GM18870 (cell line): ENCODE measurements at regions not wholly inside any gene's neighbourhood (a gene's known extent, or its start where the extent isn't known, plus 50 kb on each side); places are given as distances from the start of the nearest gene placed in this dataset.
A peak's percentile ranks its signal among the peaks of the same experiment; 100 is the strongest.

Experiments used
- ATAC-seq: cut with Tn5 transposase; IDR thresholded peaks from one replicate; pipeline ENCODE4 v1.9.1; 2021; ENCODE audit warnings: moderate library complexity; ENCODE audit not compliant: unreplicated experiment

DNA sequence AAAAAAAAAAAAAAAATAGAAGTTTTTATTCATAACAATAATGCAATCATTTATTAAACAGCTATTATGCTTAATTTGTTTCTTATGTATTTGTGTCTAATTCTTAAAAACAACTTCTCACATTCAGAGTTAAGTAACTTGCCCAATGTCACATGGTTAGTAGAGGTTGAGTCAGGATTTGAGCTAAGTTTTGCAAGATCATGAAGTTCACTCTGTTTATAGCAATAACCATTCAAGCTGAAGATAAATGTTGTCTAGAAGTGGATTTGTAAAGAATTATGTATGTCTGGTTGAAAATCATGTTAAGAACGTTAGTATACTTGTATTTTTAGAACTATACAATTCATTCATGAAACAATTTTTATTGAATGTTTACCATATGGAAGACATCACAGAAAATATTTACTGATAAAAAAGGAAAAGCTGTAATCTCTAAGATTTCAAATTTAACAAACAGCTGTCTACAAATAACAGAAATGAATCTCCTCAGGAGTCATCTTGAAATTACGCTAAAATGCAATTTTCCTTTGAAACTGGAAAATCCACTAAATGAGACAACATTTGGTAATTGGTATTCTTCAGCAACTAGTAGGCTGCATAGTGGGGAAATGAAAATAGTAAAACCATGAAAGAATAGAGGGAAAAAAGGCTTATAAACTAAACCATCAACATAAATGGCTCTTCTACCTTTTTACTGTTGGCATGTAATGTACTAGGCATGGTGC, 70.5 kb upstream of the AHR start:
- ATAC-seq = no peak

- ATAC-seq = no peak
Measured at GRCh38 chr7:17229228-17229627, 69.2 kb upstream of the AHR start.

GRCh38 chr7:17230099-17230807, 68.2 kb upstream of the AHR start:
- ATAC-seq = no peak

- ATAC-seq = no peak
Measured at GRCh38 chr7:17233603-17234002, 64.8 kb upstream of the AHR start.

DNA sequence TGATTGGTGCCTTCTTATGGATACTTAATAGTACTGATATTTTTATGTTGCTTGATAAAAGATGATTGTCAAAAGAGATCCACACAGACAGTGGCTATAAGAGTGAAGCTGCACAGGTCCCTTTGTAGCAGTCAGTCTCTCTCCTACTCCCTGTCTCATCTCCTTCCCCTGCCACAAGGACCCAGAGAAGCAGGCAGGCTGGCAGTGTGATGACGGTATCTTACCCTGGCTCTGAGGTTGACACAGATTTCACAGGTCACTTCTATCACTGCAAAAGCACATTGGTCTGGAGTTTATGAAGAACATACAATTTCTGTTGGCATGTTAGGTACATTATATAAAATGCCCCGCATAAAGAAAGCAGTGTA, 64.4 kb upstream of the AHR start:
- ATAC-seq = peak; percentile 34

GRCh38 chr7:17234398-17235031, 63.9 kb upstream of the AHR start:
- ATAC-seq = peak; percentile 95

GRCh38 chr7:17236171-17236570, 62.3 kb upstream of the AHR start:
- no peak for ATAC-seq

GRCh38 chr7:17236603-17237002, 61.8 kb upstream of the AHR start:
- no peak for ATAC-seq

DNA sequence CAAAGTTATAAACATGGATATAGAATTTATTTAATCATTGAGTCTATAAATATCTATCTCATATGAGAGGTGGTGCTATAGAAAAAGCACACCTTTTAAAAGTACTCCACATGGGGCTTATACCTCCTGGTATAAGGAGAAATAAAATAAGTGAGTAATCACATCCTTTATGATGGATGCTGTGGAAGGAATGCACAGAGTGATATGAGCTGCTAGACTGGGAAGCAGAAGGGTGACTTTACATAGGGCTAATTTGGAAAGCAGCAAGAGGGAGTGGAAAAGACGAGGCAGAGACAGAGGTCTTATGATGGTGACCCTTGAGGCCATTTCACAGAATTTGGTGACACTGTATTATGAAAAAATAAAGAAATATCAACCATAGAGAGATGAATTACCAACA, 59.4 kb upstream of the AHR start:
- no peak for ATAC-seq

DNA sequence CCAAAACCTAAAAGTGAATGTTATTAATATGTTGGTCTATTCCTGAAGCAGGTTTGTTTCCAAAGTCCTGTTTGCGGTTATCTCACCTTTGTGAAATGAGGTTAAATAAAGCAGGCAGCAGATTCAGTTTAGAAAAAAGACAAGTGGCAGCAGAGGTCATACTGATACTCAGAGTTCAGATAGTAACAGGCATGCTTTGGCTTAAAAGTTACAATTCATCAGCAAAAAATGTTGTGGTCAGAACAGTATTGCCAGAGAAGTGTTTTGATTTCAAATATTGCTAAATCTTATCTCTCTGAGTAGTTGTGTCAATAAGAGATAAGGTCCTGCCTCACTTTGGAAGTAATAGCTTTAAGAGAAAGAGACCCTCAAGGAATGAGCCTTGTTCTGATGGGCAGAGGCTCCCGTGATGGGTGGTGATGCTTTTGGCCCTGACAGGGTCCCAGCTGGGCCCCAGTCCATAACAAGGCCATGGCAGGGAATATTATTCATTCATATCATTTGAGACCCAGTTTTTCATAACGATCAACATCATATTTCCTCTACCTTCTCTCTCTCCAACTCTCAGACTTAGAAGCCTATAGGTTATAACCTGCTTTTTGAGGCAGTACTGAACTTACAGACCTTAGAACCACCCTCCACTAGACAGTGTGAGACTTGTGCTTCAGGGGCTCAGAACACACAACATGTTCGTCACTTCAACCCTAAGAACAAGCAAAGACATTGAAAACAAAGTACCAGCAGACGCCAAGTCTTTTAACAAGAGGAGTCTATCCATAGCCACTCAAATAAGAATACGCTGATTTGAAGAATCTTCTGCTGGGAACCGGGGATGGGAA, 58.5 kb upstream of the AHR start:
- no peak for ATAC-seq

GRCh38 chr7:17242504-17242903, 55.9 kb upstream of the AHR start:
- ATAC-seq = no peak

GRCh38 chr7:17244786-17245185, 53.7 kb upstream of the AHR start:
- ATAC-seq = no peak

DNA sequence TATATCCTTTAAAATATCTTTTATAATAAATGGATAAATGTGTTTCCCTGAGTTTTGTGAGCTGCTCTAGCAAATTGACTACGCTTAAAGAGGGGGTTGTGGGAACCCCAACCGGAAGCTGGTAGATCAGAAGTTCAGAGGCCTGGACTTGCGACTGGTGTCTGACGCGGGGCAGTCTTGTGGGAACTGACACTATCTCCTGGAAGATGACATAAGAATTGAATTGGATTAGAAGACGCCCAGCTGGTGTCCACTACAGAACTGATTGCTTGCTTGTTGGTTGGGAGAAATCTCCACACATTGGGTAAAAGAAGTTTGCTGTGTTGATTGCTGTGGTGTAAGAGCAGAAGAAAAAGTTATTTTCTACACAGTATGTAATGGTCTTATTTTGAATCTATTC, 51.1 kb upstream of the AHR start:
- ATAC-seq = no peak

DNA sequence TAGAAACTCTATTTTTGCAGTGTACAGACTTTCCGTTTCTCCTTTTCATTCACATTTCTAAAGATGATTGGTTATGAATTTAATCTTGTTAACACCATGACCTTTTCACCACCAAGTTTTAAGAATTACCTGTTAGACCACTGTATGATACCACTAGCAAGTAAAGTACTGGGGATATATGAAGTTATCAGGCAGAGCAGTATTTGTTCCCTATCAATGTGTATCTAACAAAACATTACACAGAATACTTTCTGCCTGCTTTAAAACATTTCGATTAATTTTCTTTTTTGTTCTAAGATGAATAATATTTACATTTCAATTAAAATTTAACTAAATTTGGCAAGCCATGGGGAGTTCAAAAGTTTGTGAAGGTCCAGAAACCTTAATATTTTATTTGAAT, 49.9 kb upstream of the AHR start:
- ATAC-seq = no peak
